ENCODE measurements at regions not wholly inside any gene's neighbourhood (a gene's known extent, or its start where the extent isn't known, plus 50 kb on each side); places are given as distances from the start of the nearest gene placed in this dataset.
A peak's percentile ranks its signal among the peaks of the same experiment; 100 is the strongest.
"Not testable (repeated sequence)": the region's sequence is repeated elsewhere in the genome, so short reads cannot be mapped to it uniquely, and the experiment has no call there.

- ATAC-seq (no peak), DNase-seq (ENCODE audit: low spot score in 2 of 2) (no peak)
- no peaks in the 10 kb centered on the region for H3K9me3 Mint-ChIP-seq
- H3K27ac Mint-ChIP-seq = no peak overlapping the region
- H3K36me3 Mint-ChIP-seq = no peaks in the 10 kb centered on the region
Measured at GRCh38 chr5:118551716-118552115, 436.6 kb downstream of the DTWD2 start.

GRCh38 chr5:118551031-118551430 lies 437.3 kb downstream of the DTWD2 start:
- Mint-ChIP-seq H3K27ac (no peak overlapping the region), H3K36me3 (no peaks in the 10 kb centered on the region), H3K9me3 (no peaks in the 10 kb centered on the region)
- no peak for ATAC-seq
- DNase-seq (ENCODE audit: low spot score in 2 of 2) = no peak

GRCh38 chr5:118548761-118549720 lies 439.3 kb downstream of the DTWD2 start:
- Mint-ChIP-seq H3K36me3 (no peaks in the 10 kb centered on the region), H3K27ac (no peak overlapping the region), H3K9me3 (no peaks in the 10 kb centered on the region)
- DNase-seq (ENCODE audit: low spot score in 2 of 2) (no peak), ATAC-seq (no peak)

GRCh38 chr5:118545470-118545869 lies 442.9 kb downstream of the DTWD2 start:
- Mint-ChIP-seq H3K36me3 (no peaks in the 10 kb centered on the region), H3K27ac (no peak overlapping the region), H3K9me3 (no peaks in the 10 kb centered on the region)
- DNase-seq (ENCODE audit: low spot score in 2 of 2) (no peak), ATAC-seq (peak in 1 of 2 donors; percentile 18)

- peak; percentile 34 to 70 for ATAC-seq
- no peaks in the 10 kb centered on the region for H3K9me3 Mint-ChIP-seq
Measured at GRCh38 chr5:118544887-118545449, 443.4 kb downstream of the DTWD2 start.

GRCh38 chr5:118533923-118534322 lies 454.4 kb downstream of the DTWD2 start:
- Mint-ChIP-seq H3K27ac (no peak overlapping the region), H3K9me3 (peaks cover 0 to 4% of the 10 kb centered on the region in 2 donors), H3K36me3 (no peaks in the 10 kb centered on the region)
- no peak for ATAC-seq
- DNase-seq (ENCODE audit: low spot score in 2 of 2) = no peak

More at GRCh38 chr5:118544887-118545449, 443.4 kb downstream of the DTWD2 start:
- no peak for DNase-seq (ENCODE audit: low spot score in 2 of 2)
- Mint-ChIP-seq H3K36me3 (no peaks in the 10 kb centered on the region), H3K27ac (no peak overlapping the region)

GRCh38 chr5:118533156-118533555 lies 455.2 kb downstream of the DTWD2 start:
- H3K27ac Mint-ChIP-seq = no peak overlapping the region
- ATAC-seq = no peak
- peaks cover 0 to under 1% of the 10 kb centered on the region in 2 donors for H3K9me3 Mint-ChIP-seq
- H3K36me3 Mint-ChIP-seq = no peaks in the 10 kb centered on the region
- DNase-seq (ENCODE audit: low spot score in 2 of 2) = no peak

GRCh38 chr5:118531276-118531675 lies 457.1 kb downstream of the DTWD2 start:
- no peak overlapping the region for H3K27ac Mint-ChIP-seq
- no peaks in the 10 kb centered on the region for H3K9me3 Mint-ChIP-seq
- ATAC-seq (no peak), DNase-seq (ENCODE audit: low spot score in 2 of 2) (no peak)
- no peaks in the 10 kb centered on the region for H3K36me3 Mint-ChIP-seq

GRCh38 chr5:118529361-118530144 lies 458.8 kb downstream of the DTWD2 start:
- DNase-seq (ENCODE audit: low spot score in 2 of 2) = no peak
- no peak overlapping the region for H3K27ac Mint-ChIP-seq
- no peak for ATAC-seq
- no peaks in the 10 kb centered on the region for H3K36me3 Mint-ChIP-seq
- no peaks in the 10 kb centered on the region for H3K9me3 Mint-ChIP-seq

- no peak for ATAC-seq
- DNase-seq (ENCODE audit: low spot score in 2 of 2) = no peak
- Mint-ChIP-seq H3K9me3 (no peaks in the 10 kb centered on the region), H3K36me3 (no peaks in the 10 kb centered on the region), H3K27ac (no peak overlapping the region)
Measured at GRCh38 chr5:118522626-118523025, 465.7 kb downstream of the DTWD2 start.

- Mint-ChIP-seq H3K27ac (no peak overlapping the region), H3K9me3 (no peaks in the 10 kb centered on the region), H3K36me3 (no peaks in the 10 kb centered on the region)
- no peak for DNase-seq (ENCODE audit: low spot score in 2 of 2)
- ATAC-seq = no peak
Measured at GRCh38 chr5:118520771-118521415, 467.5 kb downstream of the DTWD2 start.

GRCh38 chr5:118519466-118519865 lies 468.9 kb downstream of the DTWD2 start:
- no peak for DNase-seq (ENCODE audit: low spot score in 2 of 2)
- Mint-ChIP-seq H3K36me3 (no peaks in the 10 kb centered on the region), H3K9me3 (no peaks in the 10 kb centered on the region), H3K27ac (no peak overlapping the region)
- ATAC-seq = no peak

GRCh38 chr5:118518720-118519119 lies 469.6 kb downstream of the DTWD2 start:
- H3K27ac Mint-ChIP-seq = no peak overlapping the region
- ATAC-seq (no peak), DNase-seq (ENCODE audit: low spot score in 2 of 2) (no peak)
- no peaks in the 10 kb centered on the region for H3K36me3 Mint-ChIP-seq
- H3K9me3 Mint-ChIP-seq = no peaks in the 10 kb centered on the region

- no peak overlapping the region for H3K27ac Mint-ChIP-seq
Measured at GRCh38 chr5:118511846-118512245, 476.5 kb downstream of the DTWD2 start.

GRCh38 chr5:118506217-118506852 lies 482.0 kb downstream of the DTWD2 start:
- Mint-ChIP-seq H3K27ac (no peak overlapping the region), H3K9me3 (peaks cover 14 to 15% of the 10 kb centered on the region in 2 donors), H3K36me3 (peaks cover 0 to 7% of the 10 kb centered on the region in 2 donors)
- no peak for ATAC-seq
- DNase-seq (ENCODE audit: low spot score in 2 of 2) = no peak

More at GRCh38 chr5:118511846-118512245, 476.5 kb downstream of the DTWD2 start:
- no peak for DNase-seq (ENCODE audit: low spot score in 2 of 2)
- peaks cover 0 to 3% of the 10 kb centered on the region in 2 donors for H3K9me3 Mint-ChIP-seq
- no peak for ATAC-seq
- no peaks in the 10 kb centered on the region for H3K36me3 Mint-ChIP-seq

- DNase-seq (ENCODE audit: low spot score in 2 of 2); H3K36me3 Mint-ChIP-seq; H3K27ac Mint-ChIP-seq; ATAC-seq: not testable (repeated sequence)
- H3K9me3 Mint-ChIP-seq = peaks cover 20 to 24% of the 10 kb centered on the region in 2 donors
Measured at GRCh38 chr5:118502232-118502631, 486.1 kb downstream of the DTWD2 start.

Measured in activated naive CD4-positive, alpha-beta T cell treated with anti-CD3 and anti-CD28 coated beads, Interleukin-2, amount 50 U/mL, for 72 hours (primary cell).